ENCODE measurements at regions not wholly inside any gene's neighbourhood (a gene's known extent, or its start where the extent isn't known, plus 50 kb on each side); places are given as distances from the start of the nearest gene placed in this dataset.

DNA sequence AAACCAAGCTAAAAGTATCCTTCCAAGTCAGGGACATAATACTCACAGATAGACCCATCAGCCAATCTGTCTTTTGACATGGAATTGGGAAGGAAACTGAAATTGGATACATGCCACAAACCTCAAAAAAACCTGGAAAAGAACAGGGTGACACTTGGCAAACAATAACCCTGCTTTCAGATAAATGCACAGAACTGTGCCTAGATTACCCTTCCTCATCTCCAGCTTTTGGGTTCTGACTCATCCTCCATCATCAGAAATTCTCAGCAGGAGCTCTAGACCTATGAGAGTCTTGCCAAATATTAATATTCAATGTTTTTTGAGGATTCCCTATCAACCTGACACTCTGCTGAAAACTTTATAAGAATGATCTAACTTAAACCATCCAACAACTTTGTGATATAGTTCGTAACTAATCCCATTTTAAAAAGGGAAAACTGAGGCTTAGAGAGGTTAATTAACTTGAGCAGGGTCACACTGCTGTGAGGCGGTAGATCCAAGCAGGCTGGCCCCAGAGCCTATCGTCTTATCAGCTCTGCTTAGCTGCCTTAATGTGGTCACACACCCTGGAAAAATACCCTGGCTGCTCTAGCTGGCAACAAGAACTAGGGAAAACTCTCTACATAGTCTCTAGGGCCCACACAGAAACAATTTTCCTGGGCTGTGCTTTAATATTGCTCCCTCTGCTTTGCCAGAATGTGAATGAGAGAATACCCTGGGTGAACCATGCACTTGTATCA, 157.0 kb upstream of the TRPC7 start:
- no peak overlapping the region for H3K27ac ChIP-seq
- TF ChIP-seq, protein P1, sequence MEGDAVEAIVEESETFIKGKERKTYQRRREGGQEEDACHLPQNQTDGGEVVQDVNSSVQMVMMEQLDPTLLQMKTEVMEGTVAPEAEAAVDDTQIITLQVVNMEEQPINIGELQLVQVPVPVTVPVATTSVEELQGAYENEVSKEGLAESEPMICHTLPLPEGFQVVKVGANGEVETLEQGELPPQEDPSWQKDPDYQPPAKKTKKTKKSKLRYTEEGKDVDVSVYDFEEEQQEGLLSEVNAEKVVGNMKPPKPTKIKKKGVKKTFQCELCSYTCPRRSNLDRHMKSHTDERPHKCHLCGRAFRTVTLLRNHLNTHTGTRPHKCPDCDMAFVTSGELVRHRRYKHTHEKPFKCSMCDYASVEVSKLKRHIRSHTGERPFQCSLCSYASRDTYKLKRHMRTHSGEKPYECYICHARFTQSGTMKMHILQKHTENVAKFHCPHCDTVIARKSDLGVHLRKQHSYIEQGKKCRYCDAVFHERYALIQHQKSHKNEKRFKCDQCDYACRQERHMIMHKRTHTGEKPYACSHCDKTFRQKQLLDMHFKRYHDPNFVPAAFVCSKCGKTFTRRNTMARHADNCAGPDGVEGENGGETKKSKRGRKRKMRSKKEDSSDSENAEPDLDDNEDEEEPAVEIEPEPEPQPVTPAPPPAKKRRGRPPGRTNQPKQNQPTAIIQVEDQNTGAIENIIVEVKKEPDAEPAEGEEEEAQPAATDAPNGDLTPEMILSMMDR (conservative IDR thresholded peaks at IDR 0.05) = no peak

- TF ChIP-seq, protein P1 (conservative IDR thresholded peaks at IDR 0.05) = no peak
- H3K27ac ChIP-seq = no peak overlapping the region
Measured at GRCh38 chr5:136521696-136522095, 156.4 kb upstream of the TRPC7 start.

DNA sequence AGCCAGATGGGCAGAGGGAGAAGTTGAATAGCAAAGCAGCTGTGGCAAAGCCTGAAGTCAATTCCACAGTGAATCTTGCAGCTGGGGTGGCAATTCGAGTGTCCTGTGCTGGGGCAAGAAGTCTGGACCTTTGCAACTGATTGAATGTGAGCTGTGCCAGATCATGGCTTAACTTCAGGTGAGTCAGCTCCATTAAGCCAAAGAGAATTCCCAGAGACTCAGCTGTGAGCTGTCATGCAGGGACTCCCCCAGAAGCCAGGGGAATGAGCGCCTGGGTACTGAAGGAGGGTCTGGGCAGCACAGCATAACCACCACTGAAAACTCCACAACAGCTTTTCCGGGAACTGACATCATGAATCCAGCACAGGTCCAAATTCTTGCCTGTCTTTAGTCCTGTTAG, 153.5 kb upstream of the TRPC7 start:
- no peak overlapping the region for H3K27ac ChIP-seq
- TF ChIP-seq, protein P1 (conservative IDR thresholded peaks at IDR 0.05) = no peak

- TF ChIP-seq, protein P1 (conservative IDR thresholded peaks at IDR 0.05) = no peak
- no peak overlapping the region for H3K27ac ChIP-seq
Measured at GRCh38 chr5:136518174-136518573, 152.8 kb upstream of the TRPC7 start.

DNA sequence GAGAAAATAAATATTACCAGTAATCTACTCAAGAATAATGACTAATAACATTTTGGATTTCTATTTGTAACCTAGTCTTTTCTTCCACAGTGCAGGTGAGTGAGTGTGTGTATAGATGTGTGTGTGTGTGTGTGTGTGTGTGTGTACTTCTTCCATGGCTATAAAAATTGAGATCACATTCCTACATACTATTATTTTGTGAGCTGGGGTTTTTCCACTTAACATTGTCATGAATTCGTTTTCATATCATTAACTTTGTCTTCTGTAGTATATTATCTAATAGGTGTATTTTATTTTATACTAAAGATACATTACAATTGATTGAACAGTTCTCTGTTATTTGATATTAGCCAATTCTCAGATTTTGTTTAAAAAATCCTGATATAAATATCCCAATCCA, 152.4 kb upstream of the TRPC7 start:
- TF ChIP-seq, protein P1 (conservative IDR thresholded peaks at IDR 0.05) = no peak
- H3K27ac ChIP-seq = no peak overlapping the region

DNA sequence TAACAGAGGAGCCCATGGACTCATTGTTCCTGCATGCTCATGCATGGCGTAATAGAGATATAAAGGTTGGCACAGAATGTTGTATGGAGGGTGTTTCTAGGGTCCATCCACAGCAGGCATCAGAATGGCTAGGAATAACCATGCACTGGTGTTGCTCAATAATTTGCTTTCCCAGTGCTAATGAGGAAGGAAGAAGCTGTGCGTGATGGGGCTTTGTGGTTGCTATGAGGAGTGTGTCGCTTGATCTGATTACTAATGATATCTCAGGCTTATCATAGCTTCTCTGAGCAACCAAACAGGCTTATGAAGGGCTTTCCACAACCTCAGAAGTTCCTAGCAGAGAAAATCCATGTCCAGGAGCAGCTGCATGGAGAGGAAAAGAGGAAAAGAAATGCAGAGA, 151.3 kb upstream of the TRPC7 start:
- TF ChIP-seq, protein P1 (conservative IDR thresholded peaks at IDR 0.05) = no peak
- H3K27ac ChIP-seq = no peak overlapping the region

GRCh38 chr5:136513430-136513829, 148.1 kb upstream of the TRPC7 start:
- no peak overlapping the region for H3K27ac ChIP-seq
- TF ChIP-seq, protein P1 (conservative IDR thresholded peaks at IDR 0.05) = no peak
